ENCODE measurements at regions not wholly inside any gene's neighbourhood (a gene's known extent, or its start where the extent isn't known, plus 50 kb on each side); places are given as distances from the start of the nearest gene placed in this dataset.

- TF ChIP-seq, protein P1, sequence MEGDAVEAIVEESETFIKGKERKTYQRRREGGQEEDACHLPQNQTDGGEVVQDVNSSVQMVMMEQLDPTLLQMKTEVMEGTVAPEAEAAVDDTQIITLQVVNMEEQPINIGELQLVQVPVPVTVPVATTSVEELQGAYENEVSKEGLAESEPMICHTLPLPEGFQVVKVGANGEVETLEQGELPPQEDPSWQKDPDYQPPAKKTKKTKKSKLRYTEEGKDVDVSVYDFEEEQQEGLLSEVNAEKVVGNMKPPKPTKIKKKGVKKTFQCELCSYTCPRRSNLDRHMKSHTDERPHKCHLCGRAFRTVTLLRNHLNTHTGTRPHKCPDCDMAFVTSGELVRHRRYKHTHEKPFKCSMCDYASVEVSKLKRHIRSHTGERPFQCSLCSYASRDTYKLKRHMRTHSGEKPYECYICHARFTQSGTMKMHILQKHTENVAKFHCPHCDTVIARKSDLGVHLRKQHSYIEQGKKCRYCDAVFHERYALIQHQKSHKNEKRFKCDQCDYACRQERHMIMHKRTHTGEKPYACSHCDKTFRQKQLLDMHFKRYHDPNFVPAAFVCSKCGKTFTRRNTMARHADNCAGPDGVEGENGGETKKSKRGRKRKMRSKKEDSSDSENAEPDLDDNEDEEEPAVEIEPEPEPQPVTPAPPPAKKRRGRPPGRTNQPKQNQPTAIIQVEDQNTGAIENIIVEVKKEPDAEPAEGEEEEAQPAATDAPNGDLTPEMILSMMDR (IDR thresholded peaks at IDR 0.05; ENCODE audit: low read depth, low read length): no peak
- TF ChIP-seq POLR2A (IDR thresholded peaks at IDR 0.05; ENCODE audit: extremely low read depth, insufficient read length) (no peak), MYC (IDR thresholded peaks at IDR 0.05; ENCODE audit: low read depth, low read length) (no peak)
Measured at GRCh38 chr1:105072446-105072845, 1322.7 kb downstream of the AMY1C start.
